HG03520 (cell line): ENCODE measurements at regions not wholly inside any gene's neighbourhood (a gene's known extent, or its start where the extent isn't known, plus 50 kb on each side); places are given as distances from the start of the nearest gene placed in this dataset.

ENCODE experiments used
- ATAC-seq: cut with Tn5 transposase; IDR thresholded peaks from one replicate; pipeline ENCODE4 v1.9.1; 2021; ENCODE audit warnings: mild to moderate bottlenecking, moderate library complexity; ENCODE audit not compliant: unreplicated experiment

GRCh38 chr3:78398401-78398800 is 1358.5 kb downstream of the ROBO2 start:
- no peak for ATAC-seq

GRCh38 chr3:78402720-78403119 is 1362.8 kb downstream of the ROBO2 start:
- no peak for ATAC-seq

GRCh38 chr3:78405745-78406144 is 1362.1 kb downstream of the ROBO1 start:
- no peak for ATAC-seq

GRCh38 chr3:78406396-78406795 is 1361.4 kb downstream of the ROBO1 start:
- ATAC-seq, result no peak

GRCh38 chr3:78410077-78410476 is 1357.7 kb downstream of the ROBO1 start:
- no peak for ATAC-seq

GRCh38 chr3:78414261-78414660 is 1353.5 kb downstream of the ROBO1 start:
- no peak for ATAC-seq

- no peak for ATAC-seq
Measured at GRCh38 chr3:78420611-78421010, 1347.2 kb downstream of the ROBO1 start.

- ATAC-seq, result no peak
Measured at GRCh38 chr3:78421247-78421966, 1346.4 kb downstream of the ROBO1 start.

- no peak for ATAC-seq
Measured at GRCh38 chr3:78424656-78425055, 1343.1 kb downstream of the ROBO1 start.

GRCh38 chr3:78426454-78426853 is 1341.3 kb downstream of the ROBO1 start:
- no peak for ATAC-seq

- no peak for ATAC-seq
Measured at GRCh38 chr3:78427303-78427702, 1340.5 kb downstream of the ROBO1 start.

- ATAC-seq, result no peak
Measured at GRCh38 chr3:78430741-78431140, 1337.1 kb downstream of the ROBO1 start.

GRCh38 chr3:78434801-78435200 is 1333.0 kb downstream of the ROBO1 start:
- ATAC-seq, result no peak

GRCh38 chr3:78455166-78455565 is 1312.6 kb downstream of the ROBO1 start:
- no peak for ATAC-seq

GRCh38 chr3:78455712-78456433 is 1311.9 kb downstream of the ROBO1 start:
- no peak for ATAC-seq

GRCh38 chr3:78459796-78460195 is 1308.0 kb downstream of the ROBO1 start:
- ATAC-seq, result no peak

GRCh38 chr3:78462021-78462420 is 1305.8 kb downstream of the ROBO1 start:
- ATAC-seq, result no peak

GRCh38 chr3:78476076-78476475 is 1291.7 kb downstream of the ROBO1 start:
- no peak for ATAC-seq

- ATAC-seq, result no peak
Measured at GRCh38 chr3:78481050-78481449, 1286.7 kb downstream of the ROBO1 start.

GRCh38 chr3:78483090-78483489 is 1284.7 kb downstream of the ROBO1 start:
- ATAC-seq, result no peak

- no peak for ATAC-seq
Measured at GRCh38 chr3:78494851-78495250, 1272.9 kb downstream of the ROBO1 start.

GRCh38 chr3:78495301-78495700 is 1272.5 kb downstream of the ROBO1 start:
- no peak for ATAC-seq
